HepG2 (cell line): ENCODE measurements at regions not wholly inside any gene's neighbourhood (a gene's known extent, or its start where the extent isn't known, plus 50 kb on each side); places are given as distances from the start of the nearest gene placed in this dataset.
A peak's percentile ranks its signal among the peaks of the same experiment; 100 is the strongest.
"Not testable (repeated sequence)": the region's sequence is repeated elsewhere in the genome, so short reads cannot be mapped to it uniquely, and the experiment has no call there.

Experiments used
- ATAC-seq: fragments of 200-7000 bp; cut with Tn5 transposase; 3 replicates; pipeline ENCODE4 v1.9.1; 2020; ENCODE audit warnings: mild to moderate bottlenecking, moderate library complexity
- BruUV-seq: library from RNA; stranded (reverse); fragments of 400-500 nt; replicated peaks from 2 replicates; lab custom pipeline; 2021; lab: Mats Ljungman, UMichigan
- CTCF ChIA-PET: fragments of 300-600 bp; formaldehyde crosslinking; extraction: SDS; loops from one replicate; lab custom pipeline; 2021; ENCODE audit warnings: low total read pairs, inconsistent platforms, low intra/inter-chr PET ratio; lab: Yijun Ruan, JAX
- POLR2A ChIA-PET: fragments of 350-600 bp; sonication (Branson Sonifier 250); formaldehyde crosslinking; loops from one replicate; lab custom pipeline; 2020; ENCODE audit warnings: antibody characterized with exemption, inconsistent platforms; lab: Yijun Ruan, JAX
- DNase-seq: peaks from one replicate; pipeline ENCODE4 v3.0.0-alpha.2; 2015; ENCODE audit warnings: low spot score
- FAIRE-seq: peaks from 3 replicates; lab custom pipeline; 2011; peaks lifted over from hg19 to GRCh38; lab: Jason Lieb, UNC
- H2AFZ ChIP-seq: one replicate; pipeline ENCODE4 v1.6.1; 2011; ENCODE audit warnings: low read length, inconsistent platforms
- H3K27ac ChIP-seq: fragments of 300-600 bp; 3 replicates; pipeline ENCODE4 v1.8.0; 2011; ENCODE audit warnings: mixed run types, mild to moderate bottlenecking, mixed read lengths, low read length, inconsistent platforms; ENCODE audit not compliant: insufficient read depth; ENCODE audit errors: extremely low read length
- H3K27me3 ChIP-seq, 2 experiments: fragments of 200-600 bp in 1 of 2; 2 replicates in 1 of 2; 3 replicates in 1 of 2; pipeline versions ENCODE4 v1.6.0 to v1.8.0; 2011; ENCODE audit warnings: low read length in 2 of 2, mild to moderate bottlenecking in 2 of 2, moderate library complexity in 2 of 2, inconsistent platforms in 1 of 2; ENCODE audit not compliant: insufficient read depth in 2 of 2, control insufficient read depth in 1 of 2
- H3K36me3 ChIP-seq, 2 experiments: fragments of 200-600 bp in 1 of 2; replicated peaks in 1 of 2; 2 replicates in 1 of 2; 3 replicates in 1 of 2; pipeline versions ENCODE4 v1.5.1 to v1.8.0; 2011; ENCODE audit warnings: low read length in 2 of 2, inconsistent platforms in 1 of 2; ENCODE audit not compliant: insufficient read depth in 2 of 2, control insufficient read depth in 1 of 2
- H3K4me1 ChIP-seq: 2 replicates; pipeline ENCODE4 v1.5.1; 2012; ENCODE audit warnings: low read length, inconsistent platforms; ENCODE audit not compliant: insufficient read depth
- H3K4me2 ChIP-seq: 2 replicates; pipeline ENCODE4 v1.6.0; 2011; ENCODE audit warnings: low read depth, low read length, inconsistent platforms
- H3K4me3 ChIP-seq, 3 experiments: fragments of 200-600 bp in 1 of 3; sonication (generic), shearing (Covaris generic) in 1 of 3; replicated peaks in 1 of 3; 2 replicates each; pipeline ENCODE4 v1.5.1; 2011 to 2016; ENCODE audit warnings: low read length in 3 of 3, inconsistent platforms in 2 of 3, low read depth in 2 of 3, mild to moderate bottlenecking in 2 of 3, control low read depth in 1 of 3, mixed read lengths in 1 of 3; ENCODE audit not compliant: insufficient read depth in 1 of 3
- H3K79me2 ChIP-seq: one replicate; pipeline ENCODE4 v1.6.1; 2011; ENCODE audit warnings: low read length, inconsistent platforms; ENCODE audit not compliant: insufficient read depth
- H3K9ac ChIP-seq: 2 replicates; pipeline ENCODE4 v1.6.0; 2011; ENCODE audit warnings: mild to moderate bottlenecking, low read depth, low read length, inconsistent platforms; ENCODE audit not compliant: insufficient read depth
- H3K9me3 ChIP-seq: 2 replicates; pipeline ENCODE4 v1.5.1; 2012; ENCODE audit warnings: mild to moderate bottlenecking, low read length
- H4K20me1 ChIP-seq: 2 replicates; pipeline ENCODE4 v1.6.0; 2011; ENCODE audit warnings: inconsistent platforms, mild to moderate bottlenecking, low read length, moderate library complexity; ENCODE audit not compliant: insufficient read depth
- ATF7 ChIP-seq, 2 experiments: fragments of 450-650 bp in 1 of 2; sonication (generic) in 1 of 2; formaldehyde crosslinking in 1 of 2; IDR thresholded peaks; 2 replicates each; pipeline versions ENCODE4 v1.4.0 to v1.6.1; 2016 to 2020; ENCODE audit warnings: antibody characterized with exemption in 1 of 2, mild to moderate bottlenecking in 1 of 2, missing genetic modification reagents in 1 of 2
- IKZF1 ChIP-seq: fragments of 450-650 bp; IDR thresholded peaks from 2 replicates; pipeline ENCODE4 v1.7.1; 2016
- KAT7 ChIP-seq: IDR thresholded peaks from 2 replicates; pipeline ENCODE4 v1.6.1; 2018; ENCODE audit warnings: borderline replicate concordance, missing compliant biosample characterization
- MBNL3 ChIP-seq: fragments of 250-450 bp; sonication (Bioruptor Pico); conservative IDR thresholded peaks from 2 replicates; pipeline ENCODE4 v1.8.0; 2022; ENCODE audit warnings: mild to moderate bottlenecking, inconsistent platforms
- MNT ChIP-seq: fragments of 450-650 bp; IDR thresholded peaks from 2 replicates; pipeline ENCODE4 v1.6.1; 2016
- NR1H2 ChIP-seq: sonication (generic); formaldehyde crosslinking; IDR thresholded peaks from 2 replicates; pipeline ENCODE4 v1.8.1; 2022; ENCODE audit warnings: low read depth, missing genetic modification reagents, borderline replicate concordance
- SCMH1 ChIP-seq: sonication (generic); formaldehyde crosslinking; IDR thresholded peaks from 2 replicates; pipeline ENCODE4 v1.9.0; 2021; ENCODE audit warnings: missing genetic modification reagents, mild to moderate bottlenecking, borderline replicate concordance
- THYN1 ChIP-seq: sonication (generic); formaldehyde crosslinking; IDR thresholded peaks from 2 replicates; pipeline ENCODE4 v1.8.1; 2023; ENCODE audit warnings: low read depth, mild to moderate bottlenecking, moderate library complexity, missing genetic modification reagents, borderline replicate concordance
- ZMYM3 ChIP-seq: sonication (generic); formaldehyde crosslinking; IDR thresholded peaks from 2 replicates; pipeline ENCODE4 v1.5.1; 2020; ENCODE audit warnings: mild to moderate bottlenecking, missing genetic modification reagents
- ZNF317 ChIP-seq: sonication (generic); formaldehyde crosslinking; IDR thresholded peaks from 2 replicates; pipeline ENCODE4 v1.5.0; 2020; ENCODE audit warnings: mild to moderate bottlenecking, missing genetic modification reagents
- ZNF33A ChIP-seq: sonication (generic); formaldehyde crosslinking; IDR thresholded peaks from 2 replicates; pipeline ENCODE4 v1.5.1; 2020; ENCODE audit warnings: missing genetic modification reagents, mild to moderate bottlenecking, moderate library complexity, borderline replicate concordance
- ZNF563 ChIP-seq: sonication (generic); formaldehyde crosslinking; IDR thresholded peaks from 2 replicates; pipeline ENCODE4 v1.8.0; 2022; ENCODE audit warnings: mild to moderate bottlenecking, moderate library complexity, missing genetic modification reagents
- ZNF816 ChIP-seq: sonication (generic); formaldehyde crosslinking; IDR thresholded peaks from 2 replicates; pipeline ENCODE4 v1.8.0; 2022; ENCODE audit warnings: missing genetic modification reagents, mild to moderate bottlenecking, borderline replicate concordance
- WGBS: methylation state at CpG from one replicate; pipeline ENCODE4 v1.1.6; 2017; ENCODE audit warnings: low lambda C conversion rate; 5-methylcytosine and 5-hydroxymethylcytosine counted together
- in situ Hi-C: cut with HindIII; loops from 2 replicates; pipeline ENCODE4 v1.10.0; 2017; ENCODE audit warnings: low pct_unique_long_range_greater_than_20kb; ENCODE audit not compliant: extremely low pct_ligation_motif_present
- intact Hi-C: fragments of 100-400 bp; cut with micrococcal nuclease; formaldehyde crosslinking; loops from one replicate; pipeline ENCODE4 v1.10.0; 2022; ENCODE audit not compliant: unreplicated experiment
- TF ChIP-seq, protein P1 (sequence below): sonication (generic); formaldehyde crosslinking; IDR thresholded peaks from 2 replicates; pipeline ENCODE4 v1.4.0; 2020; ENCODE audit warnings: low read depth, mild to moderate bottlenecking, missing genetic modification reagents

DNA sequence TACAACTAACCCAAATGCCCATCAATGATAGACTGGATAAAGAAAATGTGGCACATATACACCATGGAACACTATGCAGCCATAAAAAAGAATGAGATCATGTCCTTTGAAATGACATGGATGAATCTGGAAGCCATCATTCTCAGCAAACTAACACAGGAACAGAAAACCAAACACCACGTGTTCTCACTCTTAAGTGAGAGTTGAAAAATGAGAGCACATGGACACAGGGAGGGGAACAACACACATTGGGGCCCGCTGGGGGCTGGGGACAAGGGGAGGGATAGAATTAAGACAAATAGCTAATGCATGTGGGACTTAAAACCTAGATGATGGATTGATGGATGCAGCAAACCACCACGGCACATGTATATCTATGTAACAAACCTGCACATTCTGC lies 764.7 kb upstream of the STXBP6 start:
- in situ Hi-C loops; POLR2A ChIA-PET; H3K4me2 ChIP-seq; FAIRE-seq; TF ChIP-seq ATF7 (CRISPR knock-in tag; IDR thresholded peaks at IDR 0.05): not testable (repeated sequence)
- 0 out of 2 replicates have a peak, but pooled peaks have one; percentile 24 for TF ChIP-seq ATF7 (IDR thresholded peaks at IDR 0.05)
- TF ChIP-seq IKZF1 = 0 out of 2 replicates have a peak, but pooled peaks have one; percentile 43
- peak; percentile 95 for TF ChIP-seq MNT
- TF ChIP-seq, all 625 proteins: peak for 3; not testable (repeated sequence) for 622
- H3K27ac ChIP-seq, H4K20me1 ChIP-seq, ATAC-seq, DNase-seq, H3K4me3 ChIP-seq, H3K36me3 ChIP-seq, H2AFZ ChIP-seq, CTCF ChIA-PET, H3K27me3 ChIP-seq, BruUV-seq, intact Hi-C loops, H3K79me2 ChIP-seq, H3K4me1 ChIP-seq, H3K9ac ChIP-seq: not testable (repeated sequence)
- peaks cover 99% of the 10 kb centered on the region for H3K9me3 ChIP-seq
- WGBS = 6% methylated on average over 3 of the region's 3 CpGs

DNA sequence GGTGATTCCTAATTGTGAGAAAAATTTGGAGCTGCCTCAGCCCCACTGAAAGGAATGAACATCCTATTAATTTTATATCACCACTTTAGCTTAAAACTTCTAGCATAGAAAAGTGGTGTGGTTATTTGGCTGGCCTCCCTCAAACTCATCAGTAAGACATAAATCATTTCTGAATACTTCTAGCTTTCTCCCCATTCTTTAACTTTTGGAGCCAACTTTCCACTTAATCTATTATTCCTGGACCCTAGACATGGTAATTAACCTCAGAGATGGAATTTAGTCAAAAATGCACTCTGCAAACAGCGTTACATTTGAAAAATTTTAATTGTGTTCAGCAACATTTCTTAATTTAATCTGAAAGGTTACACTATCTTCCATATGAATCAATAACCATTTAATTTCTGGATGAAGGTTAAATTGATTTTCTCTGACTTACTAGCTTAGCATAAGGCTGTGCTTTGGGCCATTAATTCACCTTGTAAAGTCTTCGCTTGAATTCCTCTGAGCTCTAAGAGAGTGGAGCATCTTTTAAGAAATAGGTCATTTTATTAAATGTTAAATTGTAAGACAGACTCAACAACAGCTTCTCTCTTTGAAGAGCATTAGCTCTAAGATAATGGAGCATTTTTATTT lies 753.6 kb upstream of the STXBP6 start:
- DNase-seq (no peak), ATAC-seq (no peak), FAIRE-seq (no peak)
- no peak overlapping the region for H3K4me2 ChIP-seq
- 9% methylated on average over 2 of the region's 2 CpGs for WGBS
- no peaks in the 10 kb centered on the region for H3K36me3 ChIP-seq
- no peak overlapping the region; a peak in 1 of 6 replicates for H3K4me3 ChIP-seq
- no peaks in the 10 kb centered on the region for H3K4me1 ChIP-seq
- H2AFZ ChIP-seq = no peak overlapping the region
- ChIA-PET CTCF (no interaction called here), POLR2A (no interaction called here)
- H3K27me3 ChIP-seq = no peaks in the 10 kb centered on the region
- no TSS peak for BruUV-seq
- H3K9ac ChIP-seq = no peak overlapping the region
- no peaks in the 10 kb centered on the region for H3K79me2 ChIP-seq
- no peaks in the 10 kb centered on the region for H4K20me1 ChIP-seq
- in situ Hi-C loops (no loop called here), intact Hi-C loops (no loop called here)
- H3K9me3 ChIP-seq = peaks cover 96% of the 10 kb centered on the region
- TF ChIP-seq, protein P1, sequence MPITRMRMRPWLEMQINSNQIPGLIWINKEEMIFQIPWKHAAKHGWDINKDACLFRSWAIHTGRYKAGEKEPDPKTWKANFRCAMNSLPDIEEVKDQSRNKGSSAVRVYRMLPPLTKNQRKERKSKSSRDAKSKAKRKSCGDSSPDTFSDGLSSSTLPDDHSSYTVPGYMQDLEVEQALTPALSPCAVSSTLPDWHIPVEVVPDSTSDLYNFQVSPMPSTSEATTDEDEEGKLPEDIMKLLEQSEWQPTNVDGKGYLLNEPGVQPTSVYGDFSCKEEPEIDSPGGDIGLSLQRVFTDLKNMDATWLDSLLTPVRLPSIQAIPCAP = no peak
- TF ChIP-seq NR1H2 (CRISPR knock-in tag) = no peak
- no peak for TF ChIP-seq THYN1 (CRISPR knock-in tag)
- no peak for TF ChIP-seq MBNL3 (CRISPR knock-in tag)
- no peak for TF ChIP-seq ZNF816
- TF ChIP-seq KAT7 (CRISPR knock-in tag) = no peak
- no peak for TF ChIP-seq ZNF33A (CRISPR knock-in tag)
- no peak for TF ChIP-seq SCMH1
- no peak for TF ChIP-seq ZNF317 (CRISPR knock-in tag)
- TF ChIP-seq ZNF563 (CRISPR knock-in tag) = no peak
- no peak for TF ChIP-seq ZMYM3 (CRISPR knock-in tag)
- no peak overlapping the region for H3K27ac ChIP-seq
